ENCODE measurements at regions not wholly inside any gene's neighbourhood (a gene's known extent, or its start where the extent isn't known, plus 50 kb on each side); places are given as distances from the start of the nearest gene placed in this dataset.

DNA sequence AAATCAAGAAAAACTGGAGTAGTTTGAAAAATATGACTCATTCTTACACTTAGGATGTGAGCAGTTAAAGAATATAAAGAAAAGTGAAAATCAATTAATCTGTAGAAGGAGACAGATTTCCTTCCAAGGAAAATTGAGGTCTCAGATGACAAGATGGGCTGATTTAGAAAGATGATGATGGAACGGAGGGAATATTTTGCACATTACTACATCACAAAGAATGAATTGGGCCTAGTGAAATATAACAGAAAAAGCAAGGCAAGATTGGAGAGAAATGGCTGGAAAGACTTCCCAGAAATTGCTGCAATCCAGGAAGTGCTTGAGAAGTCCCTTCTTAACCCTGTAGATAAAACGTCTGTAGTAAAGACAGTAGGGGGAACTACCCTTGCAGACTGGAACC is 169.1 kb upstream of the SYT6 start:
- Histone ChIP-seq H3K27me3 (ENCODE audit: low read length) (no peaks in the 10 kb centered on the region), H3K4me2 (ENCODE audit: low read depth, low read length, poor library complexity, severe bottlenecking) (no peak overlapping the region), H3K9me3 (ENCODE audit: insufficient read depth, low read length) (no peaks in the 10 kb centered on the region), H3F3A (ENCODE audit: insufficient read depth) (no peaks in the 10 kb centered on the region), H3K27ac (ENCODE audit: low read depth, low read length) (no peak overlapping the region), H3K9me2 (replicated peaks; ENCODE audit: insufficient read depth, low read length) (no peaks in the 10 kb centered on the region), H3K4me3 (ENCODE audit: insufficient read depth, low read length, poor library complexity, severe bottlenecking) (no peak overlapping the region), H3K36me3 (ENCODE audit: low read length) (no peaks in the 10 kb centered on the region), H2AFZ (ENCODE audit: low read depth, low read length, severe bottlenecking) (no peak overlapping the region), H3K79me2 (ENCODE audit: insufficient read depth, low read length) (no peaks in the 10 kb centered on the region), H4K20me1 (ENCODE audit: low read depth, low read length) (no peaks in the 10 kb centered on the region), H3K9ac (ENCODE audit: low read length) (no peak overlapping the region)
- TF ChIP-seq, protein P1, sequence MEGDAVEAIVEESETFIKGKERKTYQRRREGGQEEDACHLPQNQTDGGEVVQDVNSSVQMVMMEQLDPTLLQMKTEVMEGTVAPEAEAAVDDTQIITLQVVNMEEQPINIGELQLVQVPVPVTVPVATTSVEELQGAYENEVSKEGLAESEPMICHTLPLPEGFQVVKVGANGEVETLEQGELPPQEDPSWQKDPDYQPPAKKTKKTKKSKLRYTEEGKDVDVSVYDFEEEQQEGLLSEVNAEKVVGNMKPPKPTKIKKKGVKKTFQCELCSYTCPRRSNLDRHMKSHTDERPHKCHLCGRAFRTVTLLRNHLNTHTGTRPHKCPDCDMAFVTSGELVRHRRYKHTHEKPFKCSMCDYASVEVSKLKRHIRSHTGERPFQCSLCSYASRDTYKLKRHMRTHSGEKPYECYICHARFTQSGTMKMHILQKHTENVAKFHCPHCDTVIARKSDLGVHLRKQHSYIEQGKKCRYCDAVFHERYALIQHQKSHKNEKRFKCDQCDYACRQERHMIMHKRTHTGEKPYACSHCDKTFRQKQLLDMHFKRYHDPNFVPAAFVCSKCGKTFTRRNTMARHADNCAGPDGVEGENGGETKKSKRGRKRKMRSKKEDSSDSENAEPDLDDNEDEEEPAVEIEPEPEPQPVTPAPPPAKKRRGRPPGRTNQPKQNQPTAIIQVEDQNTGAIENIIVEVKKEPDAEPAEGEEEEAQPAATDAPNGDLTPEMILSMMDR (IDR thresholded peaks at IDR 0.05; ENCODE audit: insufficient read depth, low read length, poor library complexity, severe bottlenecking): no peak
- TF ChIP-seq EZH2phosphoT487 (conservative IDR thresholded peaks at IDR 0.05; ENCODE audit: low read length): no peak

DNA sequence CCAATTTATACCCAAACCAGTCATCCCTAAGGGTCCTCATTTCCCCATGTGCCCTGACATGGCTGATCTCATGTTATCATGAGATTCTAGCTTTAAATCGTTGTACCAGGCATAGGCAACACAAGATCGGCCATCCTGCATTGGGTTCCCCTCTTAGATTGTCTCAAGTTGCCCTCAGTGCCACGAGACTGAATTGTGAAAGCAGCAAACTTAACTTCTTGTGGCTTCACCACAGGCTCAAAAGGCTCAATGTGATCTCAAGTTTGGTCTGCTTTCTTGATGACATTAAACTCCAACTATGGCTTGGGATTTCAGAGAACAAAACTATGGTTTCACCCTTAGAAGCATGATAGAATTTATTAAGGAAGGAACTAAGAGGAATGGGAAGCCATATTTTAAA is 168.5 kb upstream of the SYT6 start:
- Histone ChIP-seq H3K27ac (ENCODE audit: low read depth, low read length) (no peak overlapping the region), H3K9me2 (replicated peaks; ENCODE audit: insufficient read depth, low read length) (no peaks in the 10 kb centered on the region), H3K4me2 (ENCODE audit: low read depth, low read length, poor library complexity, severe bottlenecking) (no peak overlapping the region), H3K79me2 (ENCODE audit: insufficient read depth, low read length) (no peaks in the 10 kb centered on the region), H4K20me1 (ENCODE audit: low read depth, low read length) (no peaks in the 10 kb centered on the region), H2AFZ (ENCODE audit: low read depth, low read length, severe bottlenecking) (no peak overlapping the region), H3K4me3 (ENCODE audit: insufficient read depth, low read length, poor library complexity, severe bottlenecking) (no peak overlapping the region), H3K27me3 (ENCODE audit: low read length) (no peaks in the 10 kb centered on the region), H3F3A (ENCODE audit: insufficient read depth) (no peaks in the 10 kb centered on the region), H3K36me3 (ENCODE audit: low read length) (no peaks in the 10 kb centered on the region), H3K9ac (ENCODE audit: low read length) (no peak overlapping the region), H3K9me3 (ENCODE audit: insufficient read depth, low read length) (no peaks in the 10 kb centered on the region)
- TF ChIP-seq, protein P1 (IDR thresholded peaks at IDR 0.05; ENCODE audit: insufficient read depth, low read length, poor library complexity, severe bottlenecking): no peak

DNA sequence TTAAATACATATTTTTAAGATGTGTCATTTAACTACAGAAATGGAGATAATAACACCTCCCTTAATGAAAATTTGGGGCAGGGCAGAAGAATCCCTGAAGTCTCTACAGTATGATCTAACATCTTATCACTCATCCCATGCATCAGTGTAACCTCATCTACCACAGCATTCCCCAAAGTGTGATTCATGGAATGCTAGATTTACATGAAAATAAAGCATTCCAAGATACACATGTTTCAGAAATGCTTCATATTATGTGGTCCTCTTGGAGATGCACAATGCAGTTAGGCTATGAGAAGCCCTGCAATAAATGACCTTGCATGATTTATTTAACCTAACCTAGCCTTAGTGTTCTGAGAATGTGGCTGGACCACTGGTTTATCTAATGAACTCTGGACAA is 166.9 kb upstream of the SYT6 start:
- H3K36me3 ChIP-seq (ENCODE audit: low read length): no peaks in the 10 kb centered on the region
- no peak overlapping the region for H2AFZ ChIP-seq (ENCODE audit: low read depth, low read length, severe bottlenecking)
- no peak overlapping the region for H3K27ac ChIP-seq (ENCODE audit: low read depth, low read length)
- no peak overlapping the region for H3K4me3 ChIP-seq (ENCODE audit: insufficient read depth, low read length, poor library complexity, severe bottlenecking)
- no peaks in the 10 kb centered on the region for H3K9me2 ChIP-seq (replicated peaks; ENCODE audit: insufficient read depth, low read length)
- no peak overlapping the region for H3K9ac ChIP-seq (ENCODE audit: low read length)
- no peaks in the 10 kb centered on the region for H3F3A ChIP-seq (ENCODE audit: insufficient read depth)
- H3K79me2 ChIP-seq (ENCODE audit: insufficient read depth, low read length): no peaks in the 10 kb centered on the region
- no peak for TF ChIP-seq EZH2phosphoT487 (conservative IDR thresholded peaks at IDR 0.05; ENCODE audit: low read length)
- TF ChIP-seq, protein P1 (IDR thresholded peaks at IDR 0.05; ENCODE audit: insufficient read depth, low read length, poor library complexity, severe bottlenecking): no peak
- H3K9me3 ChIP-seq (ENCODE audit: insufficient read depth, low read length): no peaks in the 10 kb centered on the region
- no peak overlapping the region for H3K4me2 ChIP-seq (ENCODE audit: low read depth, low read length, poor library complexity, severe bottlenecking)
- no peaks in the 10 kb centered on the region for H4K20me1 ChIP-seq (ENCODE audit: low read depth, low read length)
- no peaks in the 10 kb centered on the region for H3K27me3 ChIP-seq (ENCODE audit: low read length)

DNA sequence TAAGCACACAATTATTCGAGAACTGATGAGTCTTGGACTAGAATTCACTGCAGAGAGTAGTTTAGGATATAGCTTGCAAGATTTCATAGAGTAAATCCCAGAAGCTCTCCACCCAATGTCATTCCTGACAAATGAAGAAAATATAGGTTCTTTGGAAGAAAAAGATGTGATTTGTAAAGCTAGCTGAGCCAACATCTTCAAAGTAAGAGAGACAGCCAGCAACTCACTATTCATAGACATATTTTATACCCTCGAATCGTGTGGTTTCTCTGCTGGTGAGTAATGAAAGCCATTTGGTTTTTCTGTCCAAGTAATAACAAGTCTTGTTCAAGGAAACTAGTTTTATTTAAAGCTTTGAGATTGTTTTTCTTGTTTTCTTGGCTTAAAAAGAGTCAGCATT is 165.7 kb upstream of the SYT6 start:
- Histone ChIP-seq H3K9ac (ENCODE audit: low read length) (no peak overlapping the region), H3K9me3 (ENCODE audit: insufficient read depth, low read length) (no peaks in the 10 kb centered on the region), H3K4me3 (ENCODE audit: insufficient read depth, low read length, poor library complexity, severe bottlenecking) (no peak overlapping the region), H3K79me2 (ENCODE audit: insufficient read depth, low read length) (no peaks in the 10 kb centered on the region), H3K27me3 (ENCODE audit: low read length) (no peaks in the 10 kb centered on the region), H3F3A (ENCODE audit: insufficient read depth) (no peaks in the 10 kb centered on the region), H3K27ac (ENCODE audit: low read depth, low read length) (no peak overlapping the region), H3K4me2 (ENCODE audit: low read depth, low read length, poor library complexity, severe bottlenecking) (no peak overlapping the region), H3K9me2 (replicated peaks; ENCODE audit: insufficient read depth, low read length) (no peaks in the 10 kb centered on the region), H3K36me3 (ENCODE audit: low read length) (no peaks in the 10 kb centered on the region), H2AFZ (ENCODE audit: low read depth, low read length, severe bottlenecking) (no peak overlapping the region), H4K20me1 (ENCODE audit: low read depth, low read length) (no peaks in the 10 kb centered on the region)
- no peak for TF ChIP-seq EZH2phosphoT487 (conservative IDR thresholded peaks at IDR 0.05; ENCODE audit: low read length)
- TF ChIP-seq, protein P1 (IDR thresholded peaks at IDR 0.05; ENCODE audit: insufficient read depth, low read length, poor library complexity, severe bottlenecking): no peak

All from SU-DHL-6 (cell line).